ENCODE measurements at regions not wholly inside any gene's neighbourhood (a gene's known extent, or its start where the extent isn't known, plus 50 kb on each side); places are given as distances from the start of the nearest gene placed in this dataset.
"Not testable (repeated sequence)": the region's sequence is repeated elsewhere in the genome, so short reads cannot be mapped to it uniquely, and the experiment has no call there.

DNA sequence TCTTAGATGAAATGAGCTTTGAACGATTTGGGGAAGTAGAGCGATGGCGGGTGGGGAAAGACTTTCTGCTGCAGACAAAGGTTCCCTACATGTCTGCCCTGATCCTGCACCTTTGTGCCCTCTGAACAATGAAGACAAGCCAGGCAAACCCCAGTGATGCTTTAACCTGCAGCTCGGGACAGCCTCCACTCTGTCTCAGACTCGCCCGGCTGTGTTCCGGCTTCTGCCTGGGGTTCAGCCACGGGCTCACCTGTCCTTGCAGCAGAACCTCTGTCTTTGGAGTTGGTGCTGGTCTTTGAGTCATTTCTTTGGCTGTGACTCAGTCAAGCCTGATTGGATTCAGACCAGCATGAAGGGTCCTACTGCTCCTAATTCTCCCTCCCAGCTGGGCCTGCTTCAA is 823.6 kb upstream of the TPTE start:
- not testable (repeated sequence) for DNase-seq (ENCODE audit: low read depth)

DNA sequence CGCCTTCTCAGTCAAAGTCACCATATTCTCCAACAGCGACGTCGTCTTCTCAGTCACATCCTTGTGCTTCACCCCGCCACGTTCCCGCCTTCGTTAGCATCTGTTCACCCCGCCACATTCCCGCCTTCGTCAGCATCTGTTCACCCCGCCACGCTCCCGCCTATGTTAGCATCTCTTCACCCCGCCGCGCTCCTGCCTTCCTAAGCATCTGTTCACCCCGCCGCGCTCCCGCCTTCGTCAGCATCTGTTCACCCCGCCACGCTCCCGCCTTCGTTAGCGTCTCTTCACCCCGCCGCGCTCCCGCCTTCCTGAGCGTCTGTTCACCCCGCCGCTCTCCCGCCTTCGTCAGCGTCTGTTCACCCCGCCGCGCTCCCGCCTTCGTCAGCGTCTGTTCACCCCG is 816.4 kb upstream of the TPTE start:
- not testable (repeated sequence) for DNase-seq (ENCODE audit: low read depth)

DNA sequence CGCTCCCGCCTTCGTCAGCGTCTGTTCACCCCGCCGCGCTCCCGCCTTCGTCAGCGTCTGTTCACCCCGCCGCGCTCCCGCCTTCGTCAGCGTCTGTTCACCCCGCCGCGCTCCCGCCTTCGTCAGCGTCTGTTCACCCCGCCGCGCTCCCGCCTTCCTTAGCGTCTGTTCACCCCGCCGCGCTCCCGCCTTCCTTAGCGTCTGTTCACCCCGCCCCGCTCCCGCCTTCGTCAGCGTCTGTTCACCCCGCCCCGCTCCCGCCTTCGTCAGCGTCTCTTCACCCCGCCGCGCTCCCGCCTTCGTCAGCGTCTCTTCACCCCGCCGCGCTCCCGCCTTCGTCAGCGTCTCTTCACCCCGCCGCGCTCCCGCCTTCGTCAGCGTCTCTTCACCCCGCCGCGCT is 815.9 kb upstream of the TPTE start:
- not testable (repeated sequence) for DNase-seq (ENCODE audit: low read depth)

DNA sequence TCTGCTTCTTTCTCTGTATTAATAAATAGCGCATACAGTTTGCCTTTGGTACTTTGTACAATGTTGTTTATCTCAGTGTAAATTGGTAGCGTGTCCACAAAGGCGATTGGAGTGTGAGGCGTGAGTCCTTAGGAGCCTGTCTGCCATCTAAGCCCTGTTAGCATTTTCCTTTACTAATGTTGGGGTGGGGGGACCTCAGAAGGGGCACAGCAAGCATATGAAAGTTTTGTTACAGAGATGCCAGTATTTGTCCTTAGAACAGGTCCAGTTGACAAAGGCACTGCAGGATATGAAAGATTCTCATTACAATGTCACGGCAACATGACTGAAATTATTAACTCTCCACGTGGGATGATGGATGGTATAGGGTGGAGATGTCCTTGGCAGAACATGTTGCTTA is 796.8 kb upstream of the TPTE start:
- not testable (repeated sequence) for DNase-seq (ENCODE audit: low read depth)

DNA sequence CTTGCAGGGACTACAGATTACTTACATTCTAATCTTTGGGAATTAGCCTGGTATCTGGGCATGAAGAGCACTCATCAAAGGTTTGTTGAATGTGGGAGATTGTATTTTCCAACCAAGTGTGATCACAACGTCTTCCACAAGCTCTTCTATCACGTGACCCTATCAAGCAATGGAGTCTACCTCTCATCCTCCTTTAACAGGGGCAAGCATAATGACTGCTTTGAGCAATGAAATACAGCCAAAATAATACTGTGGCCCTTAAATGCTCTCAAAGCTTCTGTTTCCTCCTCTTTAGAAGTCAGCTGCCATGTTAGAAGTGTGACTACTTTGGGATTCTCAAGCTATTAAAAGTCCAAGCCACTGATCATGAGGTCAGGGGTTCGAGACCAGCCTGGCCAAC is 794.2 kb upstream of the TPTE start:
- DNase-seq (ENCODE audit: low read depth), result not testable (repeated sequence)

DNA sequence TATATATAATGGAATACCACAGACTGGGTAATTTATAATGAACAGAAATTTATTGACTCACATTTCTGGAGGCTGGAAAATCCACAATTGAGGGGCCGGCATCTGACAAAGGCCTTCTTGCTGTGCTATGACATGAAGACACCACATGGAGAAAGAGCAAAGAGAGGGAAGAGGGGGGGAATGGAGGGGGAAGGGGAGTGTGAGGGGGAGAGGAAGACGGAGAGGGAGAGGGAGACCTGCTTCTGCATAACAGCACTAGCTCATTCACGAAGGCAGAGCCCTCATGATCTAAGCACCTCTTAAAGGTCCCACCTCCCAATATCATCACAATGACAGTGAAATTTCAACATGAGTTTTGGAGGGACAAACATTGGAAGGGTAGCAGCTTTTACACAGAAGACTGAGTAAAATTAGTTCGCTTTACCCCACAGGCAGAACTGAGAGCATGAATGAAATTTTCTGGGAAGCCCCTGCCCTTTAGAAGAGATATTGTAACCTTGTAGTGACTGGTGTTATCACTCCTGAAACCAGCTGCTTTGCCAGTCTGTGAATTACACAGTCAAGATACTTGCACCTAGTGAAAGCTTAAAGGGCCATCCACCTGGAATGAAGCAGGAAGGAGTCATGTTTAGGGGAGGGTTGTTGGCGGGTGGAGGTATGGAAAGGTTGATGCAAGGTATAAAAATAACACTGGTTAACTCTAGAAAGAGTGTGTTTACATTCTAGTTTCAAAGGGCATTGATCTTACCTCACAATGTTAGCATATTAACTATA is 793.0 kb upstream of the TPTE start:
- not testable (repeated sequence) for DNase-seq (ENCODE audit: low read depth)

DNA sequence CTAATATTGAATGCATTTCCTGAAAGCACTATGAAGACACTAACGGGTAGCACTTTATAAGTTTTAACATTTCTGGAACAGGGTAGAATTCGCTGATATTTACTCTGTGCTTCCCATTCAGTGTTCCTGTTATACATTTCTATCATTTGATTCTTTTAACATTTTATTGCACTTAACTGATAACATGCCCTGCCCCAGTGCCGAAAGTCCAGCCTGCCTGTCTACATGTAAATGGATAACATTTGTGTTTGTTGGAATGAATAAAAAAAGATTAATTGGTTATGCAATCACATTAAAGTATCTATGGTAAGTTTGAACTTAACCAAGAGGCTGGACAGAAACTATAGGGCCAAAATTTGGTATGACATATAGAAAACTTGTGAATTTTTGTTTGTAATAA is 790.5 kb upstream of the TPTE start:
- no peak for DNase-seq (ENCODE audit: low read depth)

DNA sequence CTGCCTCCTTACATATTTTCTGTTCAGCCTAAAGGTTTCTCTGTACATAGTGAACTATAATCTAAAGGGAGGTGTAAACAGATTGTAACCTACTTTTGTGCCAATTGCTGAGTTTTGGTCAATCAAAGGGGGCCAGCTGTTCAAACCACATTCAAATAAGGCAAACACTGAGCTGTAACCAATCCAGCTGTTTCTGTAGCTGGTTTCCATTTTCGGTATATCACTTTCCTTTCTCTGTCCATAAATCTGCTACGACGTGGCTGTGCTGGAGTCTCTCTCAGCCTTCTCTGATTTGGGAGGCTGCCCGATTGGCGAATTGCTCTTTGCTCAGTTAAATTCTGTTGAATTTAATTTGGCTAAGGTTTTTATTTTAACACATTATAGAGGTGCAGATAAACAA is 790.1 kb upstream of the TPTE start:
- not testable (repeated sequence) for DNase-seq (ENCODE audit: low read depth)

DNA sequence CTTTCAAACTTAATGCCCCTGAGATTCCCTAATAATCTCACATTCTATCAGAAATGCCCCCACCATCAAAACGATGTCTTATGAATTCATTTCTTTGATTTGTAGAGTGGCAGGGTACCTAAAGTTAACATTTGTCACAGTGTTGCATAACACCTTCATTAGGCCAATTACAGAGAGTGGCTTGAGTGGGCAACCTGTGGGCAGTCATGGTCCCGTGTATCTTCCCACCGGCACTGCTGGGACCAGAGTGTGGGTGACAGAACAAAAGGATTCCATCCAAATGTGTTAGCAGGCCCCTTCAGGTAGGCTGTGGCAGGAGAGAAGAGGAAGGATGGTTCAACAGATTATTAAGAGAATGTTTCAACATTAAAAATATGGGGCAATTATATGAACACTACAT is 788.8 kb upstream of the TPTE start:
- not testable (repeated sequence) for DNase-seq (ENCODE audit: low read depth)

DNA sequence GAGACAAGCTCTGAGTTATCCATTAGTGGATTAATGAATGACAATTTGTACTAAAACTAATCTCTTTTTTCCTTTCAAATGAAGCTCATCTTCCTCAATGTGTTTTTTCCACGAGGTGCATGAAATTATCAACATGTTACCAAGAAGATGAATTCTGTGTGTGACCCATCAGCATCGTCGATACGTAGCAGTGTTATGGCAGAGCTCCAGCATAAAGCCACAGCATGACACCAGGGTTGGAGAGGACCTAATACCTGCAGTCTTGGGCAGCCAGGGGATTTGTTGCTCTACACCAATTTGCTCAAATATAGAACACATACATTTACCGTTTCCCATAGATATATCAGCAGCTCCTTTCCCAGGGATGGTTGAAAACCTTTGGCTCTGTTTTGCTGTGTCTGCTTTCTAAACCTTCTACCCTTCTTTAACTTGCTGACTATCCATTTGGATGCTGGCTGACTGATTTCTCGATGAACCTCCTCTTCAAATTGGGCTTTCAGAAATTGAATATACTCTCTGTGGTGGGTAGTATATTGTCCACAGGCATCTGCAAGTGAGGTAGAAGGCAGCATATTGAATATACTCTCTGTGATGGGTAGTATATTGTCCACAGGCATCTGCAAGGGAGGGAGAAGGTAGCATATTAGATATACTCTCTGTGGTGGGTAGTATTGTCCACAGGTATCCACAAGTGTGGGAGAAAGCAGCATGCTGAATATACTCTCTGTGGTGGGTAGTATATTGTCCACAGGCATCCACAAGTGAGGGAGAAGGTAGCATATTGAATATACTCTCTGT is 787.4 kb upstream of the TPTE start:
- not testable (repeated sequence) for DNase-seq (ENCODE audit: low read depth)

DNA sequence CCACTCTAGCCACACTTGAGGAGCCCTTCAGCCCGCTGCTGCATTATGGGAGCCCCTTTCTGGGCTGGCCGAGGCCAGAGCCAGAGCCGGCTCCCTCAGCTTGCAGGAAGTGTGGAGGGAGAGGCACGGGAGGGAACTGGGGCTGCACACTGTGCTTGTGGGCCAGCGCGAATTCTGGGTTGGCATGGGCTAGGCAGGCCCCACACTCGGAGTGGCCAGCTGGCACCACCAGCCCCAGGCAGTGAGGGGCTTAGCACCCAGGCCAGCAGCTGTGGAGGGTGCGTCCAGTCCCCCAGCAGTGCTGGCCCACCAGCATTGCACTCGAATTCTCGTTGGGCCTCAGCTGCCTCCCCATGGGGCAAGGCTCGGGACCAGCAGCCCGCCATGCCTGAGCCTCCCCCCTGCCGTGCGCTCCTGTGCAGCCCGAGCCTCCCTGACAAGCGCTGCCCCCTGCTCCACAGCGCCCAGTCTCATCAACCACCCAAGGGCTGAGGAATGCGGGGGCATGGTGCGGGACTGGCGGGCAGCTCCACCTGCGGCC is 785.9 kb upstream of the TPTE start:
- no peak for DNase-seq (ENCODE audit: low read depth)

DNA sequence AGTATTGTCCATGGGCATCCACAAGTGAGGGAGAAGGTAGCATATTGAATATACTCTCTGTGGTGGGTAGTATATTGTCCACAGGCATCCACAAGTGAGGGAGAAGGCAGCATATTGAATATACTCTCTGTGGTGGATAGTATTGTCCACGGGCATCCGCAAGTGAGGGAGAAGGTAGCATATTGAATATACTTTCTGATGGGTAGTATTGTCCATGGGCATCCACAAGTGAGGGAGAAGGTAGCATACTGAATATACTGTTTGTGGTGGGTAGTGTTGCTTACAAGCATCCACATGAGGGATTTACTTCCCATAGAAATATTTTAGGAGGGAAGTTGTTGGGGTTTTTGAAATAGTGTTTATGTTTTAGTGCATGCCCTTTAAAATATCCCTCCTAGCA is 784.1 kb upstream of the TPTE start:
- DNase-seq (ENCODE audit: low read depth), result not testable (repeated sequence)

DNA sequence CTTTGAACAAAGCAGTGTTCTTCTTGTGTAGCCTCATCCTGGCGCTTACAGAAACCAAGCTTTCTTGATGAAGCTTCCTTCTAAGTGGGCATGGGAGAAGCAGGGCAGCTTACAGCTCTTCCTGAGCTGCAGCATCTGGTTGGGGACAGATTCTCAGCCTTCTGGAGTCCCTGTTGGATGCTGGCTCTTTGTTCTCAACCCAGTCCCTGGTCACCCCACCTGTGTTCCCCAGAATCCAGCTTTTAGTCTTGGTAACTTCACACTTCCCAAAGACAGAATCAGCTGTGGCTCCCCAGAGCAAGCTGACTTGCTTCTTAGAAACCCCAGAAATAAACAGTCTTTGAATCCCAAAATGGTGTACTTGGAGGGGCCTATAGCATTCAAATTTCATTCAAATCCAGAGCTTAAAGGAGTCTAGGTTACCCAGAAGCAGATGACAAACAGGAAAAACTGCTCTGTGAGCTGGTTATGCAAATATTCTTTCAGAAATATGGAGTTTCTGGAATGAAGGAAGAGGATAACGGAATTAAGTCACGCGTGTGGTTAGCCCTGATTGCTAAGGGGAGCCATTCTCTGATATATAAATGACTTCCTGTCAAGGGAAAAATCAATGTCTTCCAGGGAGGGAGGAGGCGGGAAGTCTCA is 783.4 kb upstream of the TPTE start:
- not testable (repeated sequence) for DNase-seq (ENCODE audit: low read depth)

DNA sequence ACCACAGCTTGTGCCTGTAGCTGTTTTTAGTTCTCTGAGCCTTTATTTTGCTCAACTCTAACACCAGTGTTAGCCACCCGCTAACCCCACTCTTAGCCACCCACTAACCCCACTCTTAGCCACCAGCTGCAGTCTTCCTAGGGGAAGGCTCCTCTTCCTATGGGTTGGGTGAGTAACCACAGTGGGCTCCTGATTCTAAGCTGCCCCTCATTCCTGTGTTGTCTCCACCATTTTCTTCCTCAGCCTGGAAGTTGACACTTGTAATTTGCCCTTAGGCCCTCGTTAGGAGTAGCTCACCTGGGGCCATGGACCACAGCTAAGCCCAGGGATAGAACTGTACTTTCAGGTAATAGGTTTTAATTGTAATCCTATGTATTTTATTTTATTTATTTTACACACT is 782.9 kb upstream of the TPTE start:
- no peak for DNase-seq (ENCODE audit: low read depth)

DNA sequence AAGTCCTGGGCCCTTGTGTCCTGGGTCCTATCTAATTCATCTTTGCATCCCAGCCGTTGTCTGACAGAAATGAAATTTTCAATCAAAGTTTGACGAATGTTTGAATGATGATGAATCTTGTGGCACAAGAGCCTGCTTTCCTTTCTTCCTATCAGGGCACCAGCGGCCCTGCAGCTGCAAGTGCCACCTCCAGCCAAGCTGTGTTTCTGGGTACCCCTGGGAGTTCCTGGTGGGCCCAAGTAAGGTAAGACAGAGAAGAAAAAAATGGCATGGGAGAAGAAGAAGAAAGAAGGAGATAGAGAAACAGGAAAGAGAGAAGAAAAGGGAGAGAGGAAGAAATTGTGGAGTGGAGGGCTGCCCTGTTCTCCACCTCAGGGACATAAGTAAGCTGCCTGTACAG is 782.1 kb upstream of the TPTE start:
- no peak for DNase-seq (ENCODE audit: low read depth)

DNA sequence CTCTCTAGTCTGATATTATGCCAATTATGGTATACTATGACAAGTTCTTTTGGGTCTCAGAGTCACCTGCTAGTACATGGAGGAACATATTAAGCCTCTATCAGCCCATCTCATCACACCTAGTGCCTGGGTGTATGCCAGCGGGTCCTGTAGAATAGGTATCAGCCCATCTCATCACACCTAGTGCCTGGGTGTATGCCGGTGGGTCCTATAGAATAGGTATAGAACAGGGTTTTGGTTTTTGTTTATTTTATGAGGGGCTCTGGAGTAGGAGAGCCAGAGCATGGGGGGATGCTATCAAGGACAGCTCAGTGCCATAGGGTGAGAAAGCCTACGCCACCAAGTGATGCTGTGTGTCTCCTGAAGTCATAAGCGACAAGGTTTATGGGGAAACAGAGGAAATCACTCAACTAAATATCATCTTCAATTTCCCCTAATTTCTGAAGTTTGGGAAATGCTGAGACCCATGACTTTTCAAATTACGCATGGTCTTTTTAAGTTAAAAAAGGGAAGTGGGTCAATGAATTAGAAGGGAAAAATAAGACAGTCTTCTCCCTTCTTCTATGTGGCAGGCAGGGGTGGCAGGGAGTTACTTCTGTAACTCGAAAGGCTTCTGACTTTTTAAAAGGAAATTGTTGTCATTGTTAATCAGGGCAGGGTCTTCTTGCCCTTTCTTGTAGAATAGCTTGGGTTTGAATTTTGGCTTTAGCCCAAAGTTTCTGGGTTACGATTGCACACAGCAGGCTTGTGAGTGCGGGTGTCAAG is 781.0 kb upstream of the TPTE start:
- DNase-seq (ENCODE audit: low read depth), result not testable (repeated sequence)

DNA sequence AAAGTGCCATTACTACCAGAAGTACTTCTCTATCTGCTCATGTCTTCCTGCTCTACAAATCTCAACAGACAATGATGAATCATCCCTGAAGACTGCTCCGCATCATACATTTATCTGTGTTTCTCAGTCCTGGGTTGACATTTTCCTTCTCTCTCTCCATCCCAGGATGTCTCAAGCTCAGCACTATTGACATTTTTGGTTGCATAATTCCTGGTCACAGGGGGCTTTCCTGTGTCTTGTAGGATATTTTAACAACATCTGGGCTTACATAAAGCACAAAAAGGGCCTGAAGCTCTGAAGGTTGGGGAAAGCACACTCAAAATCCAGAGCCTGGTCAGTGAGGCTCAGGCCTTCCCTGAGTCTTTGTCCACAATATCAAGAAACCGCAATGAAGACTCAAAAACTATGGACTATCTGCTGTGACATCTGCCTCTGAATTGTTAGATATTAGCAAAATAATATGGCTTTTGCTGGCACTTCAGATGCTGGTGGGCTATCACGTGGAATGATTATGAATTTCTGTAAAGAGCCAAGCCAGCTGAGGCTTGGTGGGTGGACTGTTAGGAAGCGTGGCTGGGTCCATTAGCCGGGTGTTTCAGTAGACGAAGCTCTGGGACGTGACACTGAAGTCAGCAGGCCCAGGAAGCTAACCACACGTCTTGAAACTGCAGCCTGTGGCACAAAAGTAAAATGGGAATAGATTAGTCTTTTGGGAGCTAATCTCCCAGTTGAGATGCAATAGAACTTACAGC is 780.2 kb upstream of the TPTE start:
- not testable (repeated sequence) for DNase-seq (ENCODE audit: low read depth)

DNA sequence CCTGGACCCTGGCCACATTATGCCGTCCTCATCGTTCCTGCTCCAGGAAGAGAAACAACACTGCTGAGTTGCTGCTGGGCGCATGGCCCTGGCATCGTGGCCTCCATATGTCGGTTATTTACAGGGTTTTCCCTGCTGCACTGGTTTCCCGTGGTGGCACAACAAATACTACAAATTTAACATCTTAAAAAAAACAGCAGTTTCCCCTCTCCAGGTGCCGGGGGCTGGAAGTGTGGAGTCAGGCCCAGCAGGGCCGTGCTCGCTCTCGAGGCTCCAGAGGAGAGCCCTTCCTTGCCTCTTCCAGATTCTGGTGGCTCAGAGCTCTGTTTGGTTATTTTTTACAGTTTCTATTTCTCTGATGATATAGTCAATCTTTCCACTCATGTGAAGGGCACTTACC is 777.8 kb upstream of the TPTE start:
- not testable (repeated sequence) for DNase-seq (ENCODE audit: low read depth)

DNA sequence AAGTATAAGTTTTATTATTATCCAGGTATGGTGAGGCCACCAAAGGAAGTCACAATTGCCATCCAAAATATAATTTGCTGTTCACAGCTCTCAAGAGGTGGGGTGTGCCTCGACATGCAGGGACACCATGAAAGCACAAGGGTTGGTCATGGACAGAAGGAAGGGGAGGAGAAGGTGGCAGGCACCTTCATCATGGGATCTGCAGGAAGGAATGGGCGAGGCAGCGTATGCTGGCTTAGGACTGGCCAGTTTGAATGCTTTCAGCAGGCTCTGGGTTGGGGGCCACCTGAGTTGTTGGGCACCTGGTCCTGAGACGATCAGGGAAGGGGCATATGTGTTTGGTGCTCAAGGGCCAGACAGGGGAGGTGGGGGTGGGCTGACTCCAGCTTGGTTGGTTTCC is 777.2 kb upstream of the TPTE start:
- not testable (repeated sequence) for DNase-seq (ENCODE audit: low read depth)

DNA sequence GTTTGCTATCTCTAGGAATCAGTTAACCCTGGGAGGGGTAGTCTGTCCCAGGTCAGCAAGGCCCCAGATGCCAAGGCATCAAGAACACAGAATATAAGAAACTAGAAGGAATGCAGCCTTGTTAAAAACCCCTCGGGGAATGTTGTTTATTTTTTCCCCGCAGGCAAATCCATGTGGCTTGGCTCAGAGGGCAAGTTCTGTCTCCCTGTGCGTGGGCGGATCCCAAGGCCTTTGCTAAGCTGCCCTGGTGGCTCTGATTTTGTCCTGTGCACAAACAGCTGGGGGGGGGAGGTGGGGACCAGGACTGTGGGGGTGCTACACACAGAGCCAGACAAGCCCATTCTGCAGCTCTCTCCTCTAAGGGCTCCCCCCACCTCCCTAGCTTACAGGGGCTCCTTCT is 776.8 kb upstream of the TPTE start:
- not testable (repeated sequence) for DNase-seq (ENCODE audit: low read depth)
